ENCODE measurements at regions not wholly inside any gene's neighbourhood (a gene's known extent, or its start where the extent isn't known, plus 50 kb on each side); places are given as distances from the start of the nearest gene placed in this dataset.
A peak's percentile ranks its signal among the peaks of the same experiment; 100 is the strongest.

- Histone ChIP-seq H3K9me3 (ENCODE audit: control insufficient read depth, low read depth, low read length) (no peaks in the 10 kb centered on the region), H2AFZ (ENCODE audit: control insufficient read depth, low read length) (peak overlapping the region; percentile 68), H3K27ac (ENCODE audit: control insufficient read depth, insufficient read depth, low read length) (peak overlapping the region; percentile 54), H3K9ac (ENCODE audit: control insufficient read depth, extremely low read depth, insufficient read depth, low read length) (no peak overlapping the region), H3K4me1 (ENCODE audit: control insufficient read depth, extremely low read depth, insufficient read depth, low read length) (peaks cover 30% of the 10 kb centered on the region), H3K4me2 (ENCODE audit: control insufficient read depth, extremely low read depth, insufficient read depth, low read depth, low read length) (peak overlapping the region; percentile 41), H4K20me1 (ENCODE audit: control insufficient read depth, extremely low read depth, insufficient read depth, low read length) (no peaks in the 10 kb centered on the region), H3K9me1 (ENCODE audit: control insufficient read depth, extremely low read depth, insufficient read depth, low read length) (no peaks in the 10 kb centered on the region), H3K79me2 (ENCODE audit: control insufficient read depth, insufficient read depth, low read length) (no peaks in the 10 kb centered on the region), H3K4me3 (ENCODE audit: control insufficient read depth in 2 of 3, extremely low read depth in 1 of 3, insufficient read depth in 2 of 3, low read depth in 1 of 3, low read length in 3 of 3) (no peak overlapping the region), H3K36me3 (ENCODE audit: control insufficient read depth in 2 of 2, extremely low read depth in 1 of 2, insufficient read depth in 2 of 2, low read length in 2 of 2) (no peaks in the 10 kb centered on the region), H3K27me3 (ENCODE audit: control insufficient read depth, extremely low read depth, insufficient read depth, low read length) (no peaks in the 10 kb centered on the region)
- peak; percentile 69 for FAIRE-seq
- dilution Hi-C loops (cut with MboI; ENCODE audit: extremely low pct_ligation_motif_present, low sequenced_read_pairs): no loop called here
- TF ChIP-seq, protein P1, sequence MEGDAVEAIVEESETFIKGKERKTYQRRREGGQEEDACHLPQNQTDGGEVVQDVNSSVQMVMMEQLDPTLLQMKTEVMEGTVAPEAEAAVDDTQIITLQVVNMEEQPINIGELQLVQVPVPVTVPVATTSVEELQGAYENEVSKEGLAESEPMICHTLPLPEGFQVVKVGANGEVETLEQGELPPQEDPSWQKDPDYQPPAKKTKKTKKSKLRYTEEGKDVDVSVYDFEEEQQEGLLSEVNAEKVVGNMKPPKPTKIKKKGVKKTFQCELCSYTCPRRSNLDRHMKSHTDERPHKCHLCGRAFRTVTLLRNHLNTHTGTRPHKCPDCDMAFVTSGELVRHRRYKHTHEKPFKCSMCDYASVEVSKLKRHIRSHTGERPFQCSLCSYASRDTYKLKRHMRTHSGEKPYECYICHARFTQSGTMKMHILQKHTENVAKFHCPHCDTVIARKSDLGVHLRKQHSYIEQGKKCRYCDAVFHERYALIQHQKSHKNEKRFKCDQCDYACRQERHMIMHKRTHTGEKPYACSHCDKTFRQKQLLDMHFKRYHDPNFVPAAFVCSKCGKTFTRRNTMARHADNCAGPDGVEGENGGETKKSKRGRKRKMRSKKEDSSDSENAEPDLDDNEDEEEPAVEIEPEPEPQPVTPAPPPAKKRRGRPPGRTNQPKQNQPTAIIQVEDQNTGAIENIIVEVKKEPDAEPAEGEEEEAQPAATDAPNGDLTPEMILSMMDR (optimal IDR thresholded peaks at IDR 0.05 in 1 of 3, IDR thresholded peaks at IDR 0.05 in 1 of 3, conservative IDR thresholded peaks at IDR 0.05 in 1 of 3; ENCODE audit: extremely low read depth in 1 of 3, insufficient read depth in 2 of 3, low read length in 3 of 3): no peak
- TF ChIP-seq EZH2 (IDR thresholded peaks at IDR 0.05; ENCODE audit: low read length): no peak
- DNase-seq (ENCODE audit: low read depth, low spot score): no peak
Measured at GRCh38 chr13:20340759-20341171, 108.6 kb upstream of the GJB6 start.

DNA sequence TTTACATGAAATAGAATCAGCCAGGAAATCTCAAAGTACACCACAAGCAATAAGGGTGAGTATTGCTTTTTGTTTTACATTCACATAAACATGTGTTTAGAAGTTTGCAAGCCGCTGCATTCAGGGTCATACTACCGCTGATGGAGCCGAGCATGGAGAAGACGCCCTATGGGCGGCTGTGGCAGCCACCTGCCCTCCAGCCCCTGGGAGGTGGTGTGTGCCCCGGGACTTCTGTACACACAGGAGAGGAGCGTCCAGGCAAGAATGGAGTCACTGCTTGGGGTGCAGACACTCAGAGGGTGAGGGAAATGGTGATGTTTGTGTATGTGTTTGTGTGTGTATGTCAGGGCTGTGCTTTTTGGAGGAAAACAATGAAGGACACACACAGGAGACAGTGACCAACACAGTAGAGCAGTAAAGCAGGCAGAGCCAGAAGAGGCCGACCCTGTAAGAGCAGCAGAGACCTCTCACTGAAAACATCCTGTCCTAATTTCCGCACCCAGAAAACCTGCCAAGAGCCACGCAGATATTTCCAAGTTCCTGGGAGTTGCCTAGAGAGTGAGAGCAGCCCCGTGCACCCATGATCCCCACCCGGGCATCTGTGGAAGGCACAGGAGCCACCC lies 108.1 kb upstream of the GJB6 start:
- FAIRE-seq: no peak
- TF ChIP-seq, protein P1 (optimal IDR thresholded peaks at IDR 0.05 in 1 of 3, IDR thresholded peaks at IDR 0.05 in 1 of 3, conservative IDR thresholded peaks at IDR 0.05 in 1 of 3; ENCODE audit: extremely low read depth in 1 of 3, insufficient read depth in 2 of 3, low read length in 3 of 3): no peak
- no peak for TF ChIP-seq EZH2 (IDR thresholded peaks at IDR 0.05; ENCODE audit: low read length)
- H3K4me3 ChIP-seq (ENCODE audit: control insufficient read depth in 2 of 3, extremely low read depth in 1 of 3, insufficient read depth in 2 of 3, low read depth in 1 of 3, low read length in 3 of 3): no peak overlapping the region
- peak overlapping the region; percentile 18 for H3K9ac ChIP-seq (ENCODE audit: control insufficient read depth, extremely low read depth, insufficient read depth, low read length)
- peak overlapping the region; percentile 41 for H3K4me2 ChIP-seq (ENCODE audit: control insufficient read depth, extremely low read depth, insufficient read depth, low read depth, low read length)
- no peaks in the 10 kb centered on the region for H3K27me3 ChIP-seq (ENCODE audit: control insufficient read depth, extremely low read depth, insufficient read depth, low read length)
- no peaks in the 10 kb centered on the region for H3K79me2 ChIP-seq (ENCODE audit: control insufficient read depth, insufficient read depth, low read length)
- H2AFZ ChIP-seq (ENCODE audit: control insufficient read depth, low read length): peak overlapping the region; percentile 68
- no peaks in the 10 kb centered on the region for H3K9me1 ChIP-seq (ENCODE audit: control insufficient read depth, extremely low read depth, insufficient read depth, low read length)
- H3K27ac ChIP-seq (ENCODE audit: control insufficient read depth, insufficient read depth, low read length): peak overlapping the region; percentile 54
- peaks cover 30% of the 10 kb centered on the region for H3K4me1 ChIP-seq (ENCODE audit: control insufficient read depth, extremely low read depth, insufficient read depth, low read length)
- no peaks in the 10 kb centered on the region for H3K9me3 ChIP-seq (ENCODE audit: control insufficient read depth, low read depth, low read length)
- DNase-seq (ENCODE audit: low read depth, low spot score): no peak
- dilution Hi-C loops (cut with MboI; ENCODE audit: extremely low pct_ligation_motif_present, low sequenced_read_pairs): no loop called here
- no peaks in the 10 kb centered on the region for H3K36me3 ChIP-seq (ENCODE audit: control insufficient read depth in 2 of 2, extremely low read depth in 1 of 2, insufficient read depth in 2 of 2, low read length in 2 of 2)
- H4K20me1 ChIP-seq (ENCODE audit: control insufficient read depth, extremely low read depth, insufficient read depth, low read length): no peaks in the 10 kb centered on the region

Data from keratinocyte (primary cell).